ENCODE measurements at regions not wholly inside any gene's neighbourhood (a gene's known extent, or its start where the extent isn't known, plus 50 kb on each side); places are given as distances from the start of the nearest gene placed in this dataset.

- no peaks in the 10 kb centered on the region for H4K20me1 ChIP-seq (ENCODE audit: insufficient read depth)
- no peak overlapping the region for H3K9ac ChIP-seq (ENCODE audit: low read length)
- no peaks in the 10 kb centered on the region for H3K36me3 ChIP-seq (ENCODE audit: insufficient read depth, low read length)
- no peaks in the 10 kb centered on the region for H3F3A ChIP-seq (ENCODE audit: insufficient read depth, low read length, poor library complexity, severe bottlenecking)
- H3K9me3 ChIP-seq (ENCODE audit: low read length) = no peaks in the 10 kb centered on the region
- no peaks in the 10 kb centered on the region for H3K9me2 ChIP-seq (ENCODE audit: insufficient read depth, low read length)
- no peak overlapping the region for H3K4me3 ChIP-seq (ENCODE audit: low read length)
- no peaks in the 10 kb centered on the region for H3K27me3 ChIP-seq (ENCODE audit: insufficient read depth, low read depth, low read length)
- no peak overlapping the region for H3K27ac ChIP-seq (ENCODE audit: low read length)
- H3K79me2 ChIP-seq (replicated peaks; ENCODE audit: insufficient read depth, low read length) = no peaks in the 10 kb centered on the region
- no peak for TF ChIP-seq SMC3 (conservative IDR thresholded peaks at IDR 0.05; ENCODE audit: poor library complexity)
- no peak for TF ChIP-seq EP300 (conservative IDR thresholded peaks at IDR 0.05; ENCODE audit: poor library complexity, severe bottlenecking)
- no peak for TF ChIP-seq MXI1 (conservative IDR thresholded peaks at IDR 0.05; ENCODE audit: poor library complexity, severe bottlenecking)
- TF ChIP-seq, protein P1, sequence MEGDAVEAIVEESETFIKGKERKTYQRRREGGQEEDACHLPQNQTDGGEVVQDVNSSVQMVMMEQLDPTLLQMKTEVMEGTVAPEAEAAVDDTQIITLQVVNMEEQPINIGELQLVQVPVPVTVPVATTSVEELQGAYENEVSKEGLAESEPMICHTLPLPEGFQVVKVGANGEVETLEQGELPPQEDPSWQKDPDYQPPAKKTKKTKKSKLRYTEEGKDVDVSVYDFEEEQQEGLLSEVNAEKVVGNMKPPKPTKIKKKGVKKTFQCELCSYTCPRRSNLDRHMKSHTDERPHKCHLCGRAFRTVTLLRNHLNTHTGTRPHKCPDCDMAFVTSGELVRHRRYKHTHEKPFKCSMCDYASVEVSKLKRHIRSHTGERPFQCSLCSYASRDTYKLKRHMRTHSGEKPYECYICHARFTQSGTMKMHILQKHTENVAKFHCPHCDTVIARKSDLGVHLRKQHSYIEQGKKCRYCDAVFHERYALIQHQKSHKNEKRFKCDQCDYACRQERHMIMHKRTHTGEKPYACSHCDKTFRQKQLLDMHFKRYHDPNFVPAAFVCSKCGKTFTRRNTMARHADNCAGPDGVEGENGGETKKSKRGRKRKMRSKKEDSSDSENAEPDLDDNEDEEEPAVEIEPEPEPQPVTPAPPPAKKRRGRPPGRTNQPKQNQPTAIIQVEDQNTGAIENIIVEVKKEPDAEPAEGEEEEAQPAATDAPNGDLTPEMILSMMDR (IDR thresholded peaks at IDR 0.05; ENCODE audit: poor library complexity, severe bottlenecking) = no peak
- TF ChIP-seq REST (IDR thresholded peaks at IDR 0.05; ENCODE audit: borderline replicate concordance) = no peak
- no peak overlapping the region for H3K4me2 ChIP-seq (ENCODE audit: low read length)
- H2AFZ ChIP-seq (ENCODE audit: low read depth, low read length) = no peak overlapping the region
Measured at GRCh38 chr3:189498995-189499704, 132.0 kb upstream of the TP63 start.

DNA sequence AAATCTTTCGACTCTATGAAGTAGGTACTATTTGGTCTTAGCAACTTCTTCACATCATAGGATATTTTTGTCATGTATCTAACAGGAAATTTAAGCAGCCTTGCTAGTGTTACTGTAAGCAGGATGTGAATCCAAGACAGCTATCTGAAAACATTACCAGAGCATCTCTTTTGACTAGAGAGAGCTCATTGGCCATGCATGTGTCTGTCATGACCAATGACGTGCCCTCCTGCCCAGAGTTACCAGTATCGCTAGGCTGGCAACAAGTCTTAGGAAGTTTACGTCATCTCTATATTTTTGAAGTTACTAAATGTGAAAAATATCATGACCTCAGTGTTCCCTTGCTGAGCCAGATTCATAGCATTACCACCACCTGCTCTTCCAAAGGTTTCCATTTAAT lies 130.9 kb upstream of the TP63 start:
- H3K27ac ChIP-seq (ENCODE audit: low read length) = no peak overlapping the region
- H3K9me3 ChIP-seq (ENCODE audit: low read length) = no peaks in the 10 kb centered on the region
- H3K36me3 ChIP-seq (ENCODE audit: insufficient read depth, low read length) = no peaks in the 10 kb centered on the region
- no peak overlapping the region for H3K4me2 ChIP-seq (ENCODE audit: low read length)
- no peak overlapping the region for H3K9ac ChIP-seq (ENCODE audit: low read length)
- H3K9me2 ChIP-seq (ENCODE audit: insufficient read depth, low read length) = no peaks in the 10 kb centered on the region
- no peak overlapping the region for H2AFZ ChIP-seq (ENCODE audit: low read depth, low read length)
- H3F3A ChIP-seq (ENCODE audit: insufficient read depth, low read length, poor library complexity, severe bottlenecking) = no peaks in the 10 kb centered on the region
- H3K4me3 ChIP-seq (ENCODE audit: low read length) = no peak overlapping the region
- H3K79me2 ChIP-seq (replicated peaks; ENCODE audit: insufficient read depth, low read length) = no peaks in the 10 kb centered on the region
- no peaks in the 10 kb centered on the region for H4K20me1 ChIP-seq (ENCODE audit: insufficient read depth)
- H3K27me3 ChIP-seq (ENCODE audit: insufficient read depth, low read depth, low read length) = no peaks in the 10 kb centered on the region
- TF ChIP-seq EP300 (conservative IDR thresholded peaks at IDR 0.05; ENCODE audit: poor library complexity, severe bottlenecking) (no peak), TAF1 (IDR thresholded peaks at IDR 0.05; ENCODE audit: low read depth) (no peak), EZH2 (IDR thresholded peaks at IDR 0.05; ENCODE audit: borderline replicate concordance, insufficient read depth, low read length, poor library complexity, severe bottlenecking) (no peak), POLR2AphosphoS5 (IDR thresholded peaks at IDR 0.05) (no peak), MXI1 (conservative IDR thresholded peaks at IDR 0.05; ENCODE audit: poor library complexity, severe bottlenecking) (no peak), REST (IDR thresholded peaks at IDR 0.05; ENCODE audit: borderline replicate concordance) (no peak), RAD21 (conservative IDR thresholded peaks at IDR 0.05) (no peak), SMC3 (conservative IDR thresholded peaks at IDR 0.05; ENCODE audit: poor library complexity) (no peak)
- TF ChIP-seq, protein P1 (IDR thresholded peaks at IDR 0.05; ENCODE audit: poor library complexity, severe bottlenecking) = no peak
